HG03432 (cell line): ENCODE measurements at regions not wholly inside any gene's neighbourhood (a gene's known extent, or its start where the extent isn't known, plus 50 kb on each side); places are given as distances from the start of the nearest gene placed in this dataset.
"Not testable (repeated sequence)": the region's sequence is repeated elsewhere in the genome, so short reads cannot be mapped to it uniquely, and the experiment has no call there.

ENCODE experiments used
- ATAC-seq: cut with Tn5 transposase; IDR thresholded peaks from one replicate; pipeline ENCODE4 v1.9.1; 2021; ENCODE audit warnings: mild to moderate bottlenecking, moderate library complexity; ENCODE audit not compliant: unreplicated experiment

GRCh38 chr18:33820517-33821371, 242.7 kb downstream of the ASXL3 start:
- ATAC-seq: no peak

- not testable (repeated sequence) for ATAC-seq
Observed at GRCh38 chr18:33819692-33820343, 241.8 kb downstream of the ASXL3 start.

- no peak for ATAC-seq
Observed at GRCh38 chr18:33818145-33818544, 240.1 kb downstream of the ASXL3 start.

- ATAC-seq: no peak
Observed at GRCh38 chr18:33817096-33817495, 239.1 kb downstream of the ASXL3 start.

GRCh38 chr18:33814546-33814945, 236.5 kb downstream of the ASXL3 start:
- ATAC-seq: no peak

GRCh38 chr18:33812186-33812585, 234.2 kb downstream of the ASXL3 start:
- ATAC-seq: no peak

- ATAC-seq: no peak
Observed at GRCh38 chr18:33805592-33805991, 227.6 kb downstream of the ASXL3 start.

- no peak for ATAC-seq
Observed at GRCh38 chr18:33804258-33804657, 226.2 kb downstream of the ASXL3 start.

GRCh38 chr18:33803636-33804035, 225.6 kb downstream of the ASXL3 start:
- ATAC-seq: no peak

- no peak for ATAC-seq
Observed at GRCh38 chr18:33802955-33803354, 224.9 kb downstream of the ASXL3 start.
